GM18519 (cell line): ENCODE measurements at regions not wholly inside any gene's neighbourhood (a gene's known extent, or its start where the extent isn't known, plus 50 kb on each side); places are given as distances from the start of the nearest gene placed in this dataset.
"Not testable (repeated sequence)": the region's sequence is repeated elsewhere in the genome, so short reads cannot be mapped to it uniquely, and the experiment has no call there.

Source experiments
- ATAC-seq: cut with Tn5 transposase; IDR thresholded peaks from one replicate; pipeline ENCODE4 v1.9.1; 2021; ENCODE audit warnings: mild to moderate bottlenecking, moderate library complexity; ENCODE audit not compliant: unreplicated experiment, low FRiP score

GRCh38 chrX:84856791-84857190 lies 146.9 kb upstream of the APOOL start:
- ATAC-seq, result not testable (repeated sequence)

DNA sequence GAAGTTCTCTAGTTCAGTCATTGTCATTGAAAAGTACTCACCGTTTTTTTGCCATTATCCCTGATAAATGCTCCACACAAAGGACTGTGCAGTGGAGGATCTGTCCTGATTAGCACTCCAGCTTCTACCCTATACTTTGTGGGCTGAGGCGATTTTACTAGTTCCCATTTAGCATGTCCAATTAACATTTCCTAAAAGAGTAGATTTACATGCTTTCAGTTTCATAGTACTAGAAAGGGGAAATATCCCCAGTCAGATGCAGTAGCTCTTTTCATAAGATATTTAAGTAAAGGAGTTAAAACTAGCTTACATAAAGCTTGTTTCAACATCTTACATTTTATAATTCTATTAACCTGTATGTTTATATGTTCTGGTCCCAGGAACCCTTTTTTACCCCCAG lies 144.9 kb upstream of the APOOL start:
- not testable (repeated sequence) for ATAC-seq

DNA sequence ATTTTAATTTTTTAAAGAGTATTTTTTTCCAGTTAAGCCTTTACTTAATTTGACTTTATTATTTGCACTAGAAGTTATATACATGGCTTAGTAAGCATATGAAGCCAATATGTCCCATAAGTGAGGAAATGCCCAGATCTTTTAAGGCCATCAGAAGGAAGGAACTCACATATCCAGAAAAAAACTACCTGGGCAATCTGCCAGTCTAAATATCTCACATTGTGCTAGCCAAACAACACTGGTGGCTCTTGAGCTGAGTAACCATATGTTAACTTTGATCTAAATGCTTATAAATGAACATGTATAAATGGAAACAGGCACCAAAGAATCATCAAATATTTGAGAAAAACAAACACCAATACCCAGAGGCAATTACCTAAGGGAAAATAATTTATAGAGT lies 138.6 kb upstream of the APOOL start:
- ATAC-seq, result no peak

DNA sequence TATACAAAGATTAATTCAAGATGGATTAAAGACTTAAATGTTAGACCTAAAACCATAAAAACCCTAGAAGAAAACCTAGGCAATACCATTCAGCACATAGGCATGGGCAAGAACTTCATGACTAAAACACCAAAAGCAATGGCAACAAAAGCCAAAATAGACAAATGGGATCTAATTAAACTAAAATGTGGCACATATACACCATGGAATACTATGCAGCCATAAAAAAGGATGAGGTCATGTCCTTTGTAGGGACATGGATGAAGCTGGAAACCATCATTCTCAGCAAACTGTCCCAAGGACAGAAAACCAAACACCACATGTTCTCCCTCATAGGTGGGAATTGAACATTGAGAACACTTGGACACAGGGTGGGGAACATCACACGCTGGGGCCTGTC lies 133.4 kb upstream of the APOOL start:
- not testable (repeated sequence) for ATAC-seq

DNA sequence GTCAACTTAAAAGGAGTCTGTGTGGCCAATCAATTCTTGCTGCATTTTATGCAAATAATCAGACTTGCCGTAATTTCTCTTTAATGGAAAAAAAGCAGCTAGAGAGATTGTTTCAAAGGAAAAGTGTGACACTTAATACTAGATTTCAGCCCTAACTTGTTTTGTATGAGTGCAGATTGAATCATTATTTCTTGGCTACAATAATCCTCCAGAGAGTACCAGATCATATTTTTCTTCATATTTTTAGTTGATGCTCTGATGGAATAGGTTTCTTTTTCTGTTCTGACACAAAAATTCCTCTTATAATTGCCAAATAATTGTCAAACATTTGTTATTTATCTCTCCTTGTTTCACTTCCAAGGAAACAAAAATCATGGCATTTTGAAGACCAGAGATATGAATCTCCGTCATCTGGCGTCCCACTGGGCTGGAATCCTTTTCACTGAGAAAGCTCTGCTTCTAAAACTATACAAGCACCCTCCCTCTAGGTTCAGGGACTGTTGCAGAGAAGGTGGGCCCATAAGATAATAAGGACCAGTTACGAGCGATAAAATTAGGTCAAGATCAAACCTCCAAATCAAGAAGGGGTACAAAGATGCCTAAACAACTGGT lies 131.4 kb upstream of the APOOL start:
- ATAC-seq, result not testable (repeated sequence)

GRCh38 chrX:84873176-84873575 lies 130.5 kb upstream of the APOOL start:
- ATAC-seq, result no peak

DNA sequence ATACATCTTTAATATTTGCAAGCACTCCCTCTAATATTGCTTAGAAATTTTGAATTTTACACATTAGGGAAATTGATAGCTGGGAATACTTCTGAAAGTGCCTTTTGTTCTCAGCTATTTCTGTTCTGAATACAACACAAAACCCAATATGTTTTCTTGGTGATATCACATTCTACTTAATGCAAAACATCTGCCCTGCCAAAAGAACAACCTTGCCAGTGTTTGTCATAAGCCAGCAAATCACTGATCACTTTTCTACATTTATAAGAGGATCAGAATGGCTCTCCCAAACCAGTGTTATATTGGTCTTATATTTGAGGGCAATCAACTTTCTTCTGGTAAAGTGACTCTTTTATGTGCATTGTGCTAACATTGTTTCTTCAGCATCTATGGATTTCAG lies 126.8 kb upstream of the APOOL start:
- ATAC-seq, result no peak

GRCh38 chrX:84893897-84894296 lies 109.8 kb upstream of the APOOL start:
- ATAC-seq, result no peak

DNA sequence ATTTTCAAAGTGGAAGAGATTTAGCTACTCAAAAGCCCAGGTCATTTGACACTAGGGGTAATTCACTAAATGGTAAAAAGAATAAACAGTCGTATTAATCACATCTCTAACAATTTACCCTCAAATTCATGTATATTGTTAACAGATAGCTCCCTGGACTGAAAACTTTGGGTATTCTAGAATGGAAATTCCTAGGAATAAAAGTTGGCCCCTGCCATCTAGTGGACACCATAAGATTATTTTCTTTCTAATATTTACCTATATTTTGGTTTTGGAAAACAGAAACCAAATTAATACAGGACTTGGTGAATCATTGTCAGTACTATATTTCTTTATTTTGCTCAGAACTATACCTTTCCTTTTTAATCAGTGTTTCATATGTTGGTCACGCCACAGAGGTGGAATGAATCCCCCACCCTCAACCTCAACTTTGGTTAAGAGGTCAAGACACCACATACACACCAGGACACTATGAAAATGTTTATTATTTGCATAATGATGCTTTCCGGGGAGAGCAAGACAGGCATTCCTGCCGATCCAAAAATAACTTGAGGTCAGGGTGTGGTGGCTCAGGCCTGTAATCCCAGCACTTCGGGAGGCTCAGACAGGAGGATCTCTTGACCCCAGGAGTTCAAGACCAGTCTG lies 96.2 kb upstream of the APOOL start:
- no peak for ATAC-seq

DNA sequence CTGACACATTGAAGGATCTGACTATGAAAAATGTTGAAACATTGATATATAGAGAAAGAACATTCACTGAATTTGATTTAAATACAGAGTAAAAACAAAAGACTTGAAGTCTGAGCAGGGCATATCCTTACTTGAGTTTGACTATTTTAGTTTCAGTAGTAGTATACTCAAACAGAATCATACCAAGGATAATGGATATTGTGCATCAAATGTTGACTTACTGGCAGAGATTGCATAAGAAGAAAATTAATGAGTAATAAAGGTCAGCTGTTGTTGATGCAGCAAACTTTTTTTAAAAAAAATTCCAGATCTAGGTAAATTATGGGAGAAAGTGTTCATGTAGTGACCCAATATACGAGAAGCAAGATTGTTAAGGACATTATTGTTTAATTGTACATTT lies 94.5 kb upstream of the APOOL start:
- no peak for ATAC-seq

DNA sequence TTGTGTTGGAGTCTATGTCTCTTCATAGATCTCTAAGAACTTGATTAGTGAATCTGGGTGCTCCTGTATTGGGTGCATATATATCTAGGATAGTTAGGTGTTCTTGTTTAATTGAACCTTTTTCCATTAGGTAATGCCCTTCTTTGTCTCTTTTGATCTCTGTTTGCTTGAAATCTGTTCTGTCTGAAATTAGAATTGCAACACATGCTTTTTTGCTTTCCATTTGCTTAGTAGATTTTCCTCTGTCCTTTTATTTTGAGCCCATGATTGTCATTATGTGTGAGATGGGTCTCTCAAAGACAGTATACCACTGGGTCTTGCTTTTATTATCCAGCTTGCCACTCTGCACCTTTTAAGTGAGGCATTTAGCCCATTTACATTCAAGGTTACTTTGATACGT lies 79.1 kb upstream of the APOOL start:
- no peak for ATAC-seq

GRCh38 chrX:84932814-84933213 lies 70.9 kb upstream of the APOOL start:
- ATAC-seq, result no peak

DNA sequence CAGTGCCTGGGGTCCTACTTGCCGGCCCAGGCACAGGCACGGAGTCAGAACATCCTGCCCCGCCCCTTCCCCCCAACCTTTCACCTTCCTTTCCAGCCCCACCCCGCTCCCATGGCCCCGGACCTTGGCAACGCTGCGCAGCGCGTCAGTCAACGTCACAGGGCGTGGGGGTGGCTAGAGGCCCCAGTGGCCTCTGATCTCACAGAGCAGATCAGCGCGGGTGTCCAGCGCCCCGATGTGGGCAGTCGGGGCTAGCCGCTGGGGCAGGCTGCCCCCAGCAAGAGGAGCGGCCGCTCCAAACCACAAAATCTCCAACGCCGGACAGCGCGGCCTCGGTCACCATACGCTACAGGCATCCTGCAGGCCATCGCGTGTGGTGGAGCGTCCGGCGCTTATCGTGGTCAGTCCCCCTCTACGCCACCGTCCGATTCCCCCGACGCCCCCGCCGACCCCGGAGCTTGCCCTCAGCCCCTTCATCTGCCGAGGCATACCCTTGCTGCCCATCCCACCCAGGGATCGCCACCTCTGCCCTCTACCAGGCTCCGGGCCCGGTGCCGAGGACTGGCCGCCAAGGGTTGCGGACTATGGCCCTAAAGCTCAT lies 69.6 kb upstream of the APOOL start:
- no peak for ATAC-seq
